Loucy (cell line): ENCODE measurements at regions not wholly inside any gene's neighbourhood (a gene's known extent, or its start where the extent isn't known, plus 50 kb on each side); places are given as distances from the start of the nearest gene placed in this dataset.

ENCODE experiments used
- H2AFZ ChIP-seq: fragments of 200-600 bp; sonication (generic); 2 replicates; pipeline ENCODE4 v1.6.0; 2016; ENCODE audit warnings: antibody characterized with exemption, mild to moderate bottlenecking, low read length, moderate library complexity
- H3F3A ChIP-seq: fragments of 200-600 bp; 2 replicates; pipeline ENCODE4 v1.6.0; 2016; ENCODE audit warnings: antibody characterized with exemption, low read depth, mild to moderate bottlenecking
- H3K27me3 ChIP-seq: fragments of 200-600 bp; sonication (generic); 2 replicates; pipeline ENCODE4 v1.6.1; 2014; ENCODE audit warnings: low read length, mild to moderate bottlenecking; ENCODE audit not compliant: insufficient read depth, poor library complexity, severe bottlenecking
- H3K36me3 ChIP-seq: fragments of 200-600 bp; sonication (generic); 2 replicates; pipeline ENCODE4 v1.6.1; 2016; ENCODE audit warnings: low read length; ENCODE audit not compliant: insufficient read depth
- H3K4me1 ChIP-seq: fragments of 200-600 bp; sonication (generic); 2 replicates; pipeline ENCODE4 v1.5.1; 2014; ENCODE audit warnings: low read length, mild to moderate bottlenecking; ENCODE audit not compliant: insufficient read depth, poor library complexity, severe bottlenecking
- H3K4me2 ChIP-seq: fragments of 200-600 bp; sonication (generic); 2 replicates; pipeline ENCODE4 v1.6.0; 2014; ENCODE audit warnings: antibody characterized with exemption, low read length, low read depth, mild to moderate bottlenecking; ENCODE audit not compliant: poor library complexity, severe bottlenecking
- H3K4me3 ChIP-seq: fragments of 200-600 bp; sonication (generic); 2 replicates; pipeline ENCODE4 v1.5.1; 2014; ENCODE audit warnings: low read length, mild to moderate bottlenecking, mixed read lengths; ENCODE audit not compliant: poor library complexity, severe bottlenecking
- H3K79me2 ChIP-seq: fragments of 200-600 bp; sonication (generic); 2 replicates; pipeline ENCODE4 v1.6.1; 2014; ENCODE audit warnings: low read length; ENCODE audit not compliant: insufficient read depth
- H3K9ac ChIP-seq: fragments of 200-600 bp; sonication (generic); 2 replicates; pipeline ENCODE4 v1.6.0; 2014; ENCODE audit warnings: mild to moderate bottlenecking, low read depth, low read length, moderate library complexity; ENCODE audit not compliant: poor library complexity, severe bottlenecking
- H3K9me2 ChIP-seq: fragments of 200-600 bp; sonication (generic); replicated peaks from 2 replicates; pipeline ENCODE4 v1.6.1; 2016; ENCODE audit warnings: low read depth, low read length, mixed read lengths
- H3K9me3 ChIP-seq: fragments of 200-600 bp; sonication (generic); 2 replicates; pipeline ENCODE4 v1.6.1; 2014; ENCODE audit warnings: mild to moderate bottlenecking, antibody characterized with exemption, low read length, low read depth; ENCODE audit not compliant: insufficient read depth
- H4K20me1 ChIP-seq: fragments of 200-600 bp; sonication (generic); 2 replicates; pipeline ENCODE4 v1.6.0; 2014; ENCODE audit warnings: antibody characterized with exemption, low read length, mild to moderate bottlenecking; ENCODE audit not compliant: insufficient read depth, poor library complexity, severe bottlenecking
- EZH2phosphoT487 ChIP-seq: fragments of 200-600 bp; IDR thresholded peaks from 2 replicates; pipeline ENCODE4 v1.6.1; 2018; ENCODE audit warnings: antibody characterized with exemption, mild to moderate bottlenecking, moderate library complexity, borderline replicate concordance
- TF ChIP-seq, protein P1 (sequence below): fragments of 200-600 bp; sonication (generic); conservative IDR thresholded peaks from 2 replicates; pipeline ENCODE4 v1.5.1; 2014; ENCODE audit warnings: mild to moderate bottlenecking, antibody characterized with exemption, low read length

DNA sequence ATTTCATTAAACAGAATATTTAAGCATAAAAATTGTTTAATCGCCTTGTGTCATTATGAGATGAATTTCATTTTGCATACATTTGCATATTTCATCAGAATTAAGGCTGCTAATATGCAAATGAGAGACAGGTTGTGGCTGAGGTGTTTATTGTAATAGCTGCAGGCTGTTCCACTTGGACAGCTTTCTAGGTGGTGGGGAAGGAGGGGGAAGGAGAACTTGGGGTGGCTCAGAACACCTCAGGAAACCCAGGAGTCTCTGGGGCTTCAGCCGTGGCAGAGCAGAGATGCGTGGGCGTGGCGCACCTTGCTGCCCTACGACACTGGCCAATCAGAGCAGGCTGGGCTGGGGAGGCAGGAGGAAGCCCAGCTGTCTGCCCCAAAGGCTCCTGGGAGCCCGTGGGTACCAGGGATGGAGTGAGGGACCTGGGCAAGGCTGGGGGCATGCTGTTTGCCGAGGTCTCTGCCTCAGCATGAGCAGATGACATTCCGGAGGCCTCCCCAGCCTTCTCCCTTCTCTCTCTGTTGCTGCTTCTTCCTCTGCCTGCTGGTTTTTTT, 542.9 kb downstream of the MN1 start:
- H3K27me3 ChIP-seq, result no peaks in the 10 kb centered on the region
- H2AFZ ChIP-seq, result no peak overlapping the region
- TF ChIP-seq EZH2phosphoT487, result no peak
- TF ChIP-seq, protein P1, sequence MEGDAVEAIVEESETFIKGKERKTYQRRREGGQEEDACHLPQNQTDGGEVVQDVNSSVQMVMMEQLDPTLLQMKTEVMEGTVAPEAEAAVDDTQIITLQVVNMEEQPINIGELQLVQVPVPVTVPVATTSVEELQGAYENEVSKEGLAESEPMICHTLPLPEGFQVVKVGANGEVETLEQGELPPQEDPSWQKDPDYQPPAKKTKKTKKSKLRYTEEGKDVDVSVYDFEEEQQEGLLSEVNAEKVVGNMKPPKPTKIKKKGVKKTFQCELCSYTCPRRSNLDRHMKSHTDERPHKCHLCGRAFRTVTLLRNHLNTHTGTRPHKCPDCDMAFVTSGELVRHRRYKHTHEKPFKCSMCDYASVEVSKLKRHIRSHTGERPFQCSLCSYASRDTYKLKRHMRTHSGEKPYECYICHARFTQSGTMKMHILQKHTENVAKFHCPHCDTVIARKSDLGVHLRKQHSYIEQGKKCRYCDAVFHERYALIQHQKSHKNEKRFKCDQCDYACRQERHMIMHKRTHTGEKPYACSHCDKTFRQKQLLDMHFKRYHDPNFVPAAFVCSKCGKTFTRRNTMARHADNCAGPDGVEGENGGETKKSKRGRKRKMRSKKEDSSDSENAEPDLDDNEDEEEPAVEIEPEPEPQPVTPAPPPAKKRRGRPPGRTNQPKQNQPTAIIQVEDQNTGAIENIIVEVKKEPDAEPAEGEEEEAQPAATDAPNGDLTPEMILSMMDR, result no peak
- H3K4me3 ChIP-seq, result no peak overlapping the region
- no peaks in the 10 kb centered on the region for H3K9me2 ChIP-seq
- no peak overlapping the region for H3K4me2 ChIP-seq
- H3K36me3 ChIP-seq, result no peaks in the 10 kb centered on the region
- H3K79me2 ChIP-seq, result no peaks in the 10 kb centered on the region
- H3K9ac ChIP-seq, result no peak overlapping the region
- H3K9me3 ChIP-seq, result no peaks in the 10 kb centered on the region
- H3K4me1 ChIP-seq, result no peaks in the 10 kb centered on the region
- no peaks in the 10 kb centered on the region for H3F3A ChIP-seq
- no peaks in the 10 kb centered on the region for H4K20me1 ChIP-seq

DNA sequence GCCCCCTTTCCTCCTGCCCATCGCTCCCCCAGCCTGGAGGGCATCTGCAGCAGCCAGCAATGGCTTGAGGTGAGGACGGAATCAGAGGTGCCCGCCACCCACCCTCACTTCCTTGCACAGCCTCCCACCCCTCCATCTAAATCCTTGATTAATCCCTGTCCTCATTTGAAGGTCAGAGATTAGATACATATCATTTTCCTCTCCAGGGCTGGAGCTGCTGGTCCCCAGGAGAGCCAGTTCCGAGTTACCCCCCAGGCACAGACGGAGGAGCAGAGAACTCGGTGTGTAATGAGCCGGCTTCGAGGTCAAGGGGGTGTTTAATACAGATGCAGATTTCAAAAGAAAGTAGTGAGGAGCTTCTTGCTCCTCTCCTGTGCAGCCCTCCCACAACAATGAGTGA, 542.1 kb downstream of the MN1 start:
- no peak overlapping the region for H3K4me2 ChIP-seq
- H3K9me3 ChIP-seq, result no peaks in the 10 kb centered on the region
- TF ChIP-seq EZH2phosphoT487, result no peak
- TF ChIP-seq, protein P1, result no peak
- H3F3A ChIP-seq, result no peaks in the 10 kb centered on the region
- H3K9me2 ChIP-seq, result no peaks in the 10 kb centered on the region
- H2AFZ ChIP-seq, result no peak overlapping the region
- no peaks in the 10 kb centered on the region for H4K20me1 ChIP-seq
- no peaks in the 10 kb centered on the region for H3K36me3 ChIP-seq
- H3K4me3 ChIP-seq, result no peak overlapping the region
- no peak overlapping the region for H3K9ac ChIP-seq
- H3K79me2 ChIP-seq, result no peaks in the 10 kb centered on the region
- no peaks in the 10 kb centered on the region for H3K27me3 ChIP-seq
- no peaks in the 10 kb centered on the region for H3K4me1 ChIP-seq

DNA sequence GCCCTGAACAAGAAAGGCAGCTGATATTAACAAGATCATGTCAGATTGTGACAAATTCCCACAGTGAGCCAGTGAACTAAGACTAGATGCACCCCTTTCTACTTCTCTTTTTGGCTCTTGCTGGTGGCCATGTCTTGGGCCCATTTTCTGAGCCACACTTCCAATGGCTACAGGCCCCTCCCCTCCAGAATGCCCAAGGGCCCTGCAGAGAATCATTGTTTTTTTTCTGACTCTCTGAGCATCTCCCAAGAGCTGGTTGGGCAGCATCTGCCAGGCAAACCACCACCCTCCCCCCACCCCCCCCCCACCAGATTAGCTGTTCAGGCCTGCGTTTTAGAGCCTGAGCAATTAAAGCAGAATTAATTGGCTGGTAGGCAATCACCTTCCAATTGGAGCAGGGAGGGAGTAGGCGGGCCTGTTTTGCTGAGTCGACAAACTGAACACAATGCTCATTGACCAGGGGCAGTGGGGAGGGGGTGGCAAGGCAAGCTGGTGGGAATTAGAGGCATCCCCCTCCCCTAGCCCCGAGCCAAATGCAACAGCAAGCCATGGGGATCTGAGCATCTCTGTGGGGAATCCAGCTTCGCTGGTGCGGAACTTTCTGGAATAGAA, 541.4 kb downstream of the MN1 start:
- no peaks in the 10 kb centered on the region for H3F3A ChIP-seq
- H3K36me3 ChIP-seq, result no peaks in the 10 kb centered on the region
- no peaks in the 10 kb centered on the region for H3K4me1 ChIP-seq
- H3K4me3 ChIP-seq, result no peak overlapping the region
- no peaks in the 10 kb centered on the region for H3K79me2 ChIP-seq
- TF ChIP-seq, protein P1, result no peak
- no peak for TF ChIP-seq EZH2phosphoT487
- no peaks in the 10 kb centered on the region for H3K27me3 ChIP-seq
- no peak overlapping the region for H2AFZ ChIP-seq
- no peak overlapping the region for H3K9ac ChIP-seq
- H4K20me1 ChIP-seq, result no peaks in the 10 kb centered on the region
- H3K9me2 ChIP-seq, result no peaks in the 10 kb centered on the region
- H3K9me3 ChIP-seq, result no peaks in the 10 kb centered on the region
- no peak overlapping the region for H3K4me2 ChIP-seq
